CD4-positive, alpha-beta T cell (primary cell): ENCODE measurements at regions not wholly inside any gene's neighbourhood (a gene's known extent, or its start where the extent isn't known, plus 50 kb on each side); places are given as distances from the start of the nearest gene placed in this dataset.

Experiments
- ATAC-seq: fragments of 200-7000 bp; cut with Tn5 transposase; one replicate; pipeline ENCODE4 v1.10.0; 2022; ENCODE audit warnings: mild to moderate bottlenecking; ENCODE audit not compliant: poor library complexity
- CTCF ChIA-PET: fragments of 350-600 bp; sonication (Branson Sonifier 250); formaldehyde crosslinking; loops from one replicate; lab custom pipeline; 2021; ENCODE audit warnings: antibody characterized with exemption, inconsistent platforms; lab: Charles Lee
- POLR2A ChIA-PET: fragments of 350-600 bp; sonication (Branson Sonifier 250); formaldehyde crosslinking; loops from one replicate; lab custom pipeline; 2021; ENCODE audit warnings: antibody characterized with exemption, inconsistent platforms; lab: Charles Lee
- DNase-seq, 14 experiments: peaks; one replicate each; pipeline ENCODE4 v3.0.0-alpha.2; 2013 to 2020; ENCODE audit warnings: mixed read lengths in 2 of 14
- H3K27ac ChIP-seq, 2 donors: one replicate each; pipeline versions ENCODE4 v1.5.1 to v1.7.0; 2013; ENCODE audit warnings: low read length in 2 of 2, low read depth in 1 of 2, mild to moderate bottlenecking in 1 of 2
- H3K27me3 ChIP-seq, 2 experiments: 1 replicate in 1 of 2; 2 replicates in 1 of 2; pipeline versions ENCODE4 v1.6.1 to v1.7.0; 2013; ENCODE audit warnings: low read length in 2 of 2, control low read depth in 1 of 2, mild to moderate bottlenecking in 1 of 2, moderate library complexity in 1 of 2; ENCODE audit not compliant: insufficient read depth in 2 of 2, control insufficient read depth in 1 of 2
- H3K36me3 ChIP-seq: one replicate; pipeline ENCODE4 v1.6.1; 2013; ENCODE audit warnings: low read length, control low read depth; ENCODE audit not compliant: insufficient read depth
- H3K4me1 ChIP-seq: one replicate; pipeline ENCODE4 v1.6.1; 2013; ENCODE audit warnings: low read length, control low read depth; ENCODE audit not compliant: insufficient read depth
- H3K4me3 ChIP-seq: one replicate; pipeline ENCODE4 v1.5.1; 2013; ENCODE audit warnings: mild to moderate bottlenecking, low read length, moderate library complexity
- H3K9me3 ChIP-seq, 2 experiments: 1 replicate in 1 of 2; 2 replicates in 1 of 2; pipeline versions ENCODE4 v1.6.1 to v1.7.0; 2013; ENCODE audit warnings: low read length in 2 of 2, mild to moderate bottlenecking in 2 of 2, control low read depth in 1 of 2, moderate library complexity in 1 of 2; ENCODE audit not compliant: control insufficient read depth in 1 of 2, insufficient read depth in 1 of 2
- H3K27ac Mint-ChIP-seq: one replicate; pipeline ENCODE4 v1.8.0; 2020; ENCODE audit warnings: mixed read lengths
- H3K27me3 Mint-ChIP-seq: one replicate; pipeline ENCODE4 v1.8.0; 2021; ENCODE audit warnings: mixed read lengths
- H3K36me3 Mint-ChIP-seq: one replicate; pipeline ENCODE4 v1.8.0; 2021; ENCODE audit warnings: low read depth, mixed read lengths
- H3K4me1 Mint-ChIP-seq: one replicate; pipeline ENCODE4 v1.8.0; 2021; ENCODE audit warnings: low read depth, mixed read lengths
- H3K4me3 Mint-ChIP-seq: one replicate; pipeline ENCODE4 v1.8.0; 2020; ENCODE audit warnings: mild to moderate bottlenecking, mixed read lengths
- H3K9me3 Mint-ChIP-seq: one replicate; pipeline ENCODE4 v1.8.0; 2020; ENCODE audit warnings: mixed read lengths
- CTCF ChIP-seq: fragments of 200-600 bp; IDR thresholded peaks from one replicate; pipeline ENCODE4 v1.8.0; 2022; ENCODE audit warnings: antibody characterized with exemption, mild to moderate bottlenecking
- intact Hi-C, 2 experiments: fragments of 100-400 bp; cut with DNase I in 1 of 2; cut with micrococcal nuclease in 1 of 2; formaldehyde crosslinking; loops; one replicate each; pipeline versions ENCODE4 v1.15.1 to v1.9.0; 2023 to 2025; cut with DNase I, micrococcal nuclease

DNA sequence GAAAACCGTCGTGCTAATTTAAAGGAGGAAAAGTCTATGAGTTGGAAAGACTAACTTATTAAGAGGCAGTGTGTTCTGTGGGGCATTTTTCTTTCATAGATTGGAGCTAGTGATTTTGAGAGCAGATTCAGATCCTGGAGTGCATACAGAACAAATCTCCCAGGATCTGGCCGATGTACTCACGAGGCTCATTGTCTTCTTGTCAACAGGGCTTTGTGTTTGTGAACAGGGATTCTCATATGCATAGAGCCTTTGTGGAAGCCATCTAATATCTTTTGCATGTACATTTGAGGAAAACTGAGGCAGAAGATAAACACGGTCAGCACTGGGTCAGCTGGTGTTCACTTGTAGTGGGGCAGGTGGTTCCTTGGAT lies 482.9 kb upstream of the TSHZ3 start:
- H3K36me3 Mint-ChIP-seq: no peaks in the 10 kb centered on the region
- POLR2A ChIA-PET: no interaction called here
- no peaks in the 10 kb centered on the region for H3K27me3 Mint-ChIP-seq
- H3K27me3 ChIP-seq: peaks cover 0 to 4% of the 10 kb centered on the region in 2 experiments
- DNase-seq (no peak), ATAC-seq (no peak)
- H3K4me3 Mint-ChIP-seq: no peak overlapping the region
- intact Hi-C loops: no loop called here
- peaks cover 2% of the 10 kb centered on the region for H3K9me3 Mint-ChIP-seq
- CTCF ChIA-PET: no interaction called here
- no peak overlapping the region for H3K4me3 ChIP-seq
- no peak for TF ChIP-seq CTCF
- H3K36me3 ChIP-seq: no peaks in the 10 kb centered on the region
- peaks cover 0 to 4% of the 10 kb centered on the region in 2 experiments for H3K9me3 ChIP-seq
- no peaks in the 10 kb centered on the region for H3K4me1 ChIP-seq
- H3K27ac Mint-ChIP-seq: no peak overlapping the region
- H3K4me1 Mint-ChIP-seq: no peaks in the 10 kb centered on the region
- no peak overlapping the region for H3K27ac ChIP-seq

DNA sequence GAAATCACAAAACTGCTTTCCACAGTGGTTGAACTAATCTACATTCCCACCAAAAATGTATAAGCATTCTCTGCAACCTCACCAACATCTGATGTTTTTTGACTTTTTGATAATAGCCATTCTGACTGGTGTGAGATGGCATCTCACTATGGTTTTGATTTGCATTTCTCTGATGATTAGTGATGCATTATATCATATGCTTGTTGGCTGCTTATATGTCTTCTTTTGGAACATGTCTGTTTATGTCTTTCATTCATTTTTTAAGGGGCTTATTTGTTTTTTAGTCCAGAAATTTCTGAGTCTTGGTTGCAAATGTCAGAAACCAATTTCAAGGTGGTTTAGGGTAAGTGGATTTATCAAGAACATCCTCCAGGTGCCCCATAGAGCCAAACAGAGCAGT lies 484.8 kb upstream of the TSHZ3 start:
- no peak overlapping the region for H3K27ac ChIP-seq
- no peak overlapping the region for H3K4me3 ChIP-seq
- no peaks in the 10 kb centered on the region for H3K27me3 ChIP-seq
- Mint-ChIP-seq H3K4me1 (no peaks in the 10 kb centered on the region), H3K27me3 (no peaks in the 10 kb centered on the region), H3K36me3 (no peaks in the 10 kb centered on the region), H3K4me3 (no peak overlapping the region), H3K27ac (no peak overlapping the region), H3K9me3 (peaks cover 2% of the 10 kb centered on the region)
- intact Hi-C loops: no loop called here
- no peaks in the 10 kb centered on the region for H3K4me1 ChIP-seq
- no peaks in the 10 kb centered on the region for H3K36me3 ChIP-seq
- no peak for TF ChIP-seq CTCF
- POLR2A ChIA-PET: no interaction called here
- CTCF ChIA-PET: no interaction called here
- ATAC-seq (no peak), DNase-seq (no peak)
- peaks cover 0 to 7% of the 10 kb centered on the region in 2 experiments for H3K9me3 ChIP-seq

DNA sequence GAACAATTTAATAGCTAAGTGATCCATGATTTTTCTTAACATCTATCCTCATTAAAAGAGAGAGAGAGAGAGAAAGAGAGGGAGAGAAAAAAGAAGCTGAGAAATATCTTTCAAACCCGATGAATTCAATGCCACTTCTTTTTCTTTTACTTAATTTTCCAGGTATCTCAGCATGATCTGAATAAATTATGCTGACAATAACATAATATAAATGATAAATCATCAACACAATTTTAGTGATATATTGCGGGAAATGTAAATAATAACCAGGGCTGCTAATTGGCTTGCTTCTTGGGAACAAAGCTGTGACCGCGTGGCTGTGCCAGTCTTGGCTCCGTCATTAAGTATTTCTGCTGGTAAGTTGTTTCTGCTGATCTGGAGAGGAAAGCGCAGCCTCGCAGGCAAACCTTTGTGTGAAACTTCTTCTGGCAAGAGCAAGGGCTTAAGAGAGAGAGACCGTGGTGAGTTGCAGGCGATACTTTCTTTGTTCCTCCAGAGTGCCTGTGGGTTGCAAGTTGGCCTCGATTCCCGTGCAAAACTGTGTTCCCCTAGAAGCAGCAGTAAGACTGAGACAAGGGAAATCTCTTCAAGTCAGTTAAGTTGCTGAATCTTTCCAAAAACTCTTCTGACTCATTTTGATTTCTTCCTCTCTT lies 489.1 kb upstream of the TSHZ3 start:
- intact Hi-C loops: no loop called here
- H3K27ac ChIP-seq: no peak overlapping the region
- ChIA-PET POLR2A (no interaction called here), CTCF (no interaction called here)
- H3K4me1 Mint-ChIP-seq: no peaks in the 10 kb centered on the region
- no peak overlapping the region for H3K4me3 Mint-ChIP-seq
- H3K27me3 ChIP-seq: no peaks in the 10 kb centered on the region
- H3K4me1 ChIP-seq: no peaks in the 10 kb centered on the region
- peaks cover 0 to 16% of the 10 kb centered on the region in 2 experiments for H3K9me3 ChIP-seq
- no peak overlapping the region for H3K4me3 ChIP-seq
- peaks cover 2% of the 10 kb centered on the region for H3K9me3 Mint-ChIP-seq
- no peak for ATAC-seq
- no peak for DNase-seq
- H3K27me3 Mint-ChIP-seq: no peaks in the 10 kb centered on the region
- no peak for TF ChIP-seq CTCF
- H3K36me3 ChIP-seq: no peaks in the 10 kb centered on the region
- H3K36me3 Mint-ChIP-seq: no peaks in the 10 kb centered on the region
- H3K27ac Mint-ChIP-seq: no peak overlapping the region
